GM13976 (cell line): ENCODE measurements at regions not wholly inside any gene's neighbourhood (a gene's known extent, or its start where the extent isn't known, plus 50 kb on each side); places are given as distances from the start of the nearest gene placed in this dataset.
A peak's percentile ranks its signal among the peaks of the same experiment; 100 is the strongest.

Source experiments
- DNase-seq: peaks from one replicate; pipeline ENCODE4 v3.0.0; 2012; ENCODE audit warnings: low spot score
- in situ Hi-C: fragments of 300-500 bp; cut with MboI; formaldehyde crosslinking; loops from one replicate; pipeline ENCODE4 v1.12.0; 2022; ENCODE audit warnings: low sequenced_read_pairs, mixed read lengths, inconsistent platforms; ENCODE audit not compliant: unreplicated experiment
- TF ChIP-seq, protein P1 (sequence below): IDR thresholded peaks from 2 replicates; pipeline ENCODE4 v1.5.1; 2012; ENCODE audit warnings: borderline replicate concordance, mild to moderate bottlenecking; ENCODE audit not compliant: insufficient read depth; ENCODE audit errors: extremely low read depth, missing control alignments, control extremely low read depth

- DNase-seq, result no peak
- in situ Hi-C loops, result no loop called here
- TF ChIP-seq, protein P1, sequence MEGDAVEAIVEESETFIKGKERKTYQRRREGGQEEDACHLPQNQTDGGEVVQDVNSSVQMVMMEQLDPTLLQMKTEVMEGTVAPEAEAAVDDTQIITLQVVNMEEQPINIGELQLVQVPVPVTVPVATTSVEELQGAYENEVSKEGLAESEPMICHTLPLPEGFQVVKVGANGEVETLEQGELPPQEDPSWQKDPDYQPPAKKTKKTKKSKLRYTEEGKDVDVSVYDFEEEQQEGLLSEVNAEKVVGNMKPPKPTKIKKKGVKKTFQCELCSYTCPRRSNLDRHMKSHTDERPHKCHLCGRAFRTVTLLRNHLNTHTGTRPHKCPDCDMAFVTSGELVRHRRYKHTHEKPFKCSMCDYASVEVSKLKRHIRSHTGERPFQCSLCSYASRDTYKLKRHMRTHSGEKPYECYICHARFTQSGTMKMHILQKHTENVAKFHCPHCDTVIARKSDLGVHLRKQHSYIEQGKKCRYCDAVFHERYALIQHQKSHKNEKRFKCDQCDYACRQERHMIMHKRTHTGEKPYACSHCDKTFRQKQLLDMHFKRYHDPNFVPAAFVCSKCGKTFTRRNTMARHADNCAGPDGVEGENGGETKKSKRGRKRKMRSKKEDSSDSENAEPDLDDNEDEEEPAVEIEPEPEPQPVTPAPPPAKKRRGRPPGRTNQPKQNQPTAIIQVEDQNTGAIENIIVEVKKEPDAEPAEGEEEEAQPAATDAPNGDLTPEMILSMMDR, result no peak
These were observed 395.9 kb downstream of the CDH26 start for GRCh38 chr20:60354024-60354580.

GRCh38 chr20:60358101-60358500, 399.9 kb downstream of the CDH26 start:
- TF ChIP-seq, protein P1, result no peak
- in situ Hi-C loops, result no loop called here
- no peak for DNase-seq

- no peak for DNase-seq
- in situ Hi-C loops, result no loop called here
- TF ChIP-seq, protein P1, result no peak
These were observed 400.8 kb downstream of the CDH26 start for GRCh38 chr20:60359010-60359409.

DNA sequence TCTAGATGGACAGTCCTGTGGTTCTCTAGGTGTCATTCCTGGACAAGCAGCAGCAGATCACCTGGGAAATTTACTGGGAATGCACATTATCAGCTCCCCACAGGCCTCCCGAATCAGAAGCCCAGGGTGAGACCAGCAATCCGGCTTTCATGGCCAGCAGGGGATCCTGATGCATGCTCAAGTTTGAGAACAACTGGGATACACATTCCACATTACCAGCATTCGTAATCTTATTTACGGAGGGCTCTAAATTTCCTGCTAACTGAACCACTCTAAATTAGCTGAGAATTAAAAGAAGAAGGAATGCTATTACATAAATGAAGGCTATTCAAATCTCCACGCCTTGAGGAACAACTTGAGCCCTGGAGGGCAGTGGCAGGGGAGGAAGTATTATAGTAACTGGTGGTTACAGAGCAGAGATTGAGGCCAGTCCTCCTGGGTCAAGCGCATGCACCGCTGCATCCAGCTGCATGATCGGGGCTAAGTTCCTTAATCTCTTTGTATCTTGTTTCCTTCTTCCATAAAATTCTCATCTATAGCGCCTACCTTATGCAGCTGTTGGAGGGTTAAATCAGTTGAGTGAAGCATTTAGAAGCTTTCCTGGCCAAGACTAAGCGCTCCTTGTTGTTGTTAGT, 403.7 kb downstream of the CDH26 start:
- peak; percentile 1 for DNase-seq
- in situ Hi-C loops, result no loop called here
- TF ChIP-seq, protein P1, result no peak

- no peak for DNase-seq
- TF ChIP-seq, protein P1, result no peak
- in situ Hi-C loops, result no loop called here
These were observed 404.3 kb downstream of the CDH26 start for GRCh38 chr20:60362531-60362930.

DNA sequence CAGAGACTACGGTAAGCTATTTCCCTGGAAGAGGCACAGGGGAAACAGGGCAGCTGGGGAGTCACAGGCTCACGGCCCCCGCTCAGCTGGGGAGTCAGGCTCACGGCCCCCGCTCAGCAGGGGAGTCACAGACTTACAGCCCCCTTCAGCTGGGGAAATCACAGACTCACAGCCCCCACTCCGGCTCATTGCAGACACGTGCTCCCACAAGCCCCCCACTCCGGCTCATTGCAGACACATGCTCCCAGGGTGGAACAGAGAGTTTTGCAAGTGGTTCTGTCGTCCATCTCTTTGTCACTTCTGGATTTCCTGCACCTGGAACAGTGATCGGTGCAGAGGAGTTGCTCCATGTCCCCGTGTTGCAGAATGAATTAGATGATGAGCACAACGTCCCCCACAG, 405.5 kb downstream of the CDH26 start:
- in situ Hi-C loops, result no loop called here
- TF ChIP-seq, protein P1, result no peak
- DNase-seq, result no peak

DNA sequence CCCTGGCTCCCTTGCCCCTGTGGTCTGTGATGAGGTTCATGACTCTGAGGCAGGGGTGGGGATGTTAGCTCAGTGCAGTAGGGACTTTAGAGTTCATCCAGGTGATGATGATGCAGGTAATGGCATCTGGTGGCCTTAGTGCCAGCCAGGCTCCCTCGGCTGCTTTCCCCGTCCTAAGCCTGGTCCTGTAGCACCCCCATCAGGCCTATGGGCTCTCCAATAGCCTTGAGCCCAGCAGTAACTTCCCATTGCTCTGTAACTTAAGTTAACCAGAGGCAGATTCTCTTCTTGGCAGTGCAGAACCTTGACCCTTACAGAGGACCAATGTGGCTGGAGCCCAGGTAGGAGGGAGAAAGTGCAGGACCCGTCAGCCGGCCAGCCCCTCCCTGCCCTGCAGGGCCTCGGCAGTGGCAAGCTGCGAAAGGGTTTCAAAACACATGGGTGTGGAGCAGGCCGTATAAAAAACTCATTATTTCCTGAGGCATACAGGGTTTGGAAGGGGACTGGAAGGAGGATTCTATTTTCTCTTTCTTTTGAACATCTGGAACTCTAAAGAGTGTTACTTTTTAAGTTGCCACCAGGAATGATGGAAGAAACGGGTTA, 406.9 kb downstream of the CDH26 start:
- TF ChIP-seq, protein P1, result no peak
- DNase-seq, result no peak
- in situ Hi-C loops, result no loop called here
